Activated CD8-positive, alpha-beta memory T cell treated with anti-CD3 and anti-CD28 coated beads for 48 hours (primary cell): ENCODE measurements at regions not wholly inside any gene's neighbourhood (a gene's known extent, or its start where the extent isn't known, plus 50 kb on each side); places are given as distances from the start of the nearest gene placed in this dataset.

ENCODE experiments used
- DNase-seq, 3 experiments: peaks; one replicate each; pipeline ENCODE4 v3.0.0-alpha.2; 2020; ENCODE audit warnings: low read depth in 2 of 3, low spot score in 2 of 3

DNA sequence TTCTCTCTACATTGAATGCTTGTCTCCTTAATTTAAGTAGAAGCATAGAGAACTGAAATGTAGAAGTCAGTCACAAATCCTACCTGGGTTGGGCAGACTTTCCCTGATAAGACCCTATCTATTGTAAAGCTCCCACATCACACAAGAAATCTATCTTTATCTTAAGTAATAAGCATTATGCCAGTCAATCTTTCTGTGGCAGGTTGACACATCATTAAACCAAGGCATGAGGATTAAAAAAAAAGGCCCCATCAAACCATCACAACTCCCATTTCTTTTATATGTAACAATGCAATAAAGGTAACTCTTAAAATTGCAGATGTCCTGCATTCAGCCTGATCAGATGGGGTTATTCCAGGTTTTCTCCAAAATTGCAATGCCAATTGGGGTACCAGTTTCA lies 311.8 kb downstream of the TOX3 start:
- no peak for DNase-seq

DNA sequence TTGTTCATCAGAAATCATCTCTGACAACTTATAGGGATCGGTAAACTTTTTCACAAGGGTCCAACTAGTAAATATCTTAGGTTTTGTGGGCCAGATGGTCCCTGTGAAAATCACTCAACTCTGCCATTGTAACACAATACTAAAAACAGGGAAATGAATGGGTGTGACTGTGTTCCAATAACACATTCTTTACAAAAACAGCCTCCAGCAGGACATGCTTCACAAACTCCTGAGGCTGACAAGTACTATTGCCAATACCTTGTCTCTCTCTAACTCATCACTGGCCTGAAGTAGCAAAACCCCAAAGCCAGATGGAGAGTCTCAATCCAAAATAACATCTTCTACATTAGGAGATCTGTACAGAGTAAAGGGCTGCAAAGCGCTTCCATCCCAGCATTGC lies 312.3 kb downstream of the TOX3 start:
- no peak for DNase-seq

DNA sequence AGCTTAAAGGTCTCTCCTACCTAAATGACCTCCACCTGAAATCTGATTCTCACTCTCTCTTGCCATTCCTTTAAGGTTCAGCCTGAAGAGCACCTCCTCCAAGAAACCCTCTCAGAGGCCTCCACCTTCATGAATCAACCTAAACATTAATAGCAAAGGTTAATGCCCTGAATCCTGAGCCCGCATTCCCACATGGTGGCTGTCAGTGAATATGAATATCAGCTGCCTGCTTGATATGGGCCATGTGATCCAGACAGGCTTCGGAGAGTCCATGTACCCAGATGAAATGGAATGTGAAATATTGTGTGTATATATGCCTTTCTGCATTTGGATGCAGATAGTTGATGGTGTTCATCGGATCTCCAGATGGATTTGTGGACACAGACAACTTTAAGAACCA lies 317.5 kb downstream of the TOX3 start:
- DNase-seq, result no peak

DNA sequence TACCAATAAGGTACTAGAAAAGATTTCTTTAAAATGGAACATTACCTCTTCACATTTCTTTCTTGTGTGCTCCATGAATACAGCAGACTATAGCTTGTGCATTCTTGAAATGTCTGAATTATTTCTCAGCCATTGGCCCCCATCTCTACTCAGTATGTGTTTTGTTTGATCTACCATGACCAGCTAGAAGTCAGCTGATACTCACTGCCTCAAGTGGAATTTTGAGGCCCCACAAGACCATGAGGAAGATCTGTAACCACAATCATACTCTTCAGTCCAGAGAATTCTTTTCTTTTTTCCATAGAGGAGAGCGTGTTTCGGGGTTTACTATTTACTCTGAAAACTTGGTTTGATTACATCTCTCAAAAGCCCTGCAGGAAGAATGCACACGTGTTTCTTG lies 319.1 kb downstream of the TOX3 start:
- no peak for DNase-seq

DNA sequence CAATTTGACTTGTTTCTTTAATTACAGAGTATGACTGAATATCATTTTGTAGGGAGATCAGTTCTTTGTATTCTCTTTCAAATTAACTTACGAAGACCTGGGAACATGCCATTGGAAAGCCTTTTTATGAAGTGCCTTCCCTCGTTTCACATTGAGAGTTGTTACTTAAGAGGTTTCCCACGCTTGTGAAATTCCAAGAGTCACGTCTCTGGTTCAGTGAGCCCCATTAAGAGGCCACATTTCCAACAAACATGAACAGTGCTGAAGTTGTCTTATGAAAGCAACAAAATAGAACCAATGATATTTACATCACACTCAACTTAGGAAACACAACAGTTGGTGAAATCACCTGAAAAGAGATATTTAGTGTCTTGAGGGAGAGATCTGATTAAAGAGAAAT lies 334.1 kb downstream of the TOX3 start:
- DNase-seq, result no peak

DNA sequence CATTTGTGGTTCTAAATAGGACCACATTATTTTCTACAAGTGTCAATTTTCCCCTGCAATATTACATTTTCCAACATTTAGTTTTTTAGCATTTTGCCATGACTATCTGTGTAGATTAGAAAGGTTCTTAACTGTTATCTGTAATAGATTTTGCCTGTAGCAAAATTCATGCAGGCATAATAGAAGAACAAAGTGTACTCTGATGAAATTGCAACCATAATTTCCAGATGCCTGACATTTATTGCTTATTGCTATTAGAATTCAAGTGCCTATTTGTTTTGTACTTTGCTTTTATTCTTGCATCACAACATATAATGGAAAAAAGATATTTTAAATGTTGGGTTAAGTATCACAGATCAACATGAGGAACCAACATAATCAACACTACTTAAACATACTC lies 337.7 kb downstream of the TOX3 start:
- no peak for DNase-seq

DNA sequence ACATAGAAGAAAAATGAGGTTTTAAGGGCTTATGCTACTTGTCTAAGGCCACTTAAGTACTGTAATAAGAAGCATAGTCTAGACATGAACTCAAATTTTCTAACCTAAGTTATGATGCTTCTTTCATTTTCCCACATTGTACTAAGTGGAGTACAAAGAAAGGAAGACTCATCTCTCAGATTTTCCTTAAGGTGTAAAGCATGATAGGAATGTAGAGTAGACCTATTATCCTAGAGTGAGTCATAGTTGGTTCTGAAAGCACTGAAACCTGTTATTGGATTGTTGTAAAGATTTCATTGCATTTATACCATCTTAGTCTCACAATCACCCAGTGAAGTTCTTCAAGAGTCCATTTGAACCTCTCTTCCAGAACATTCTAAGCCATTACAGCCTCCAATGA lies 343.8 kb downstream of the TOX3 start:
- no peak for DNase-seq

DNA sequence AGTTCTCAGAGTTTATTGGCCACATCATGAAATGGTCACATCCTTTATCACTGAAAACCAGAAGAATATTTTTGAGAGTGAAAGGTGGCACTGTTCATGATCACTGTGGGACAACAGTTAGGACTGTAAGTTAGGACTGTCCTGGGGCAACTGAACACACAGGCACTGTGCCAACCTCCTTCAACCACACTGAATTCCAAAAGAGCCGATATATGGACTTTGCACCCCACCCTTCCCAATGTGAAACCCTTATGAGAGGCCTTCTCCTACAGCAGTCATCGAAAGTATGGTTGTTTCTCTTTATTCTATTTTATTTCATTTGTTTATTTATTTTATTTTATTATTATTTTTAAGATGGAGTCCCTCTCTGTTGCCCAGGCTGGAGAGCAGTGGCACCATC lies 353.5 kb downstream of the TOX3 start:
- DNase-seq, result no peak

DNA sequence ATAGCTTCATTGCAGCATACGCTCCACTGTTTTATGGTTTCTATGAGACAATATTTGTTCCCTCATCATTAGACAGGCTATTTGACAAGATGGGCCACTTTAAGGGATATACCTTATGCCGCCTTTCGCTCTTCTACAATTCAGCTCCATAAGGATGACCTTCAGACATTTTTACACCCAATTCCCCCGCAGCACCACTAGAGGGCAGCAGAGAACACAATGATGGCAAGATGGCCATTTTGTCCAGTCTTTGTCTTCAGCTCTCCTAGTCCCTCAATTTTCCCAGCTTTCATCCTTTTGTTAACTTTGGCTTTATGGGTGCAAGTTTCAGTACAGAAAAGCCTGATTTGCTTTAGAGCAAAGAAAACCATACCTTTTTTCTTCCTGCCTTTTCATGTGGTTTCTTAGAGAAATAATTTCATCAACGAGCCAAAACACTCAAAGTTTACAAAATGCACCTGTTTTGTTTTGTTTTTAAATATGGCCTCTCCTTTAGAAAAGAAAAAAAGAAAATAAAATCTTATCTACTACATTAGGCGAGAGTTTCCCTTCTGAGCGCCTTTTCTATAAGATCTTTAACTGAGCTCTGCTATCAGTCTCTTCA lies 355.3 kb downstream of the TOX3 start:
- peak; percentile 2 to 35 (median 11) for DNase-seq

DNA sequence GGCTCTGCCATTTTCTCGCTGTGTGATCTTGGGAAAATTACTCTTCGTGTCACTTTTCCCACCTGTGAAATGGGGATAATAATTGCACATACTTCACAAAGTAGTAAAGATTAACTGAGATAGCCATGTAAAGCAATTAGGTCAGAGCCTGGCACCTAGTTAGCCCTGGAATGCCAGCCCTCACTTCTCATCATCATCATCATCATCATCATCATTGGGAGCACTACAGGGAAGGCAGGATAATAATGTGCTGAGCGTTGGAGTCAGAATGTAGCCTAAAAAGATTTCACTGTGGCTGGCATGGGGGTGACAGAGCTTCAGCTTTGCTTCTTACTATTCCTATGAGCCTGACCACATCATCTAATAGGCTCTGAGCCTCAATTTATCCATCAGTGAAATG lies 362.6 kb downstream of the TOX3 start:
- no peak for DNase-seq

DNA sequence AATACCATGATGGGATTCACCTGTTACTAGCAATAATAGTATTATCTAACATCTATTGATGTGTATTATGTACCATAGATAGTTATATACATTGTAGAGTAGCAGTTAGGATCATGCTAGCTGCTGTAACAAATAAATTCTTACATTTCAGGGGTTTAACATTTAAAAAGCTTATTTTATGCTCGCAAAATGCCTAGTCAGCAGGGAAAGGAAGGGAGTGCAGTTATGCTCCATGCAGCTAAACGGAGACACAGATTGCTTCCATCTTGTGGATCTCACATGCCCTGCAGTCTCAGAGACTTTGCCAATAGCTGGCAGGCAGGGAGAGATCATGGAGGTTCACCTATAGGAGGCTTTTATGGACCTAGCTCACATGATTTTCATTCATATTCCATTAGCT lies 364.1 kb downstream of the TOX3 start:
- DNase-seq, result no peak

DNA sequence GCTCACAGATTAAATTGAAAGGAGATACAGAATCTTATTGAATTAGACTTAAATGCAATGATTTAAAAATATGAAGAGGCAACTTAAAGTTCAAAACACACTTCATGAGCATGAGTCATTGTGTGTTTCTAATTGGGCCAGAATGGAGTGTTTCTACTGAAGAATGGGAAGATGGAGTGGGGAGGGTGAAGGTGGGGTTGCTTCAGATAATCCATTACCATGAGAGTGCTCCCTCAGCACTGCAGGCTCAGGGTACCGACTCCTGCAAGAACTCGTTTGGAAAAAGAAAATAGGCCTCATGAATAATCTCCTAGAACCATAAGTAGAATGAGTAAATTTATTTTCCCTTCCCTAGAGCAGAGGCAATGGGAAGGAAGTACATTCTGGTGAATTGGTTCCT lies 372.8 kb downstream of the TOX3 start:
- DNase-seq, result no peak

DNA sequence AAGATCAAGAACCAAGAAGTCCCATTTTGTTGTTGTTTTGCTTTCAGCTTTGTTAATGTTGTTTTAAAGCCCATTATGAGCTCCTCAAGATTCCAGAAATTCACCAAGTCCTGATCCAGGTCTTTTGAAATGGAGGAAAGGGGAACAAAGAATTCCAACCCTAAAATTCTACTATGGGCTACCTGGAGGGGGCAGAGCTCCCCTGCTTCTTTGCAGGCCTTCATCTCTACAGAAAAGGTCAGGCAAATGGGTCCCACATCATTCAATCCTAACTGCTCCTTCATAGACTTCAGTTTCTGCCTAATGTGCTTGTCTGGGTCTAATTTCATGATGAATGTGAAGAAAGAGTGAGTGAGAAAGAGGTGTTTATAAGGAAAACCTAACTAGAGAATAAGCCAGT lies 375.5 kb downstream of the TOX3 start:
- no peak for DNase-seq

DNA sequence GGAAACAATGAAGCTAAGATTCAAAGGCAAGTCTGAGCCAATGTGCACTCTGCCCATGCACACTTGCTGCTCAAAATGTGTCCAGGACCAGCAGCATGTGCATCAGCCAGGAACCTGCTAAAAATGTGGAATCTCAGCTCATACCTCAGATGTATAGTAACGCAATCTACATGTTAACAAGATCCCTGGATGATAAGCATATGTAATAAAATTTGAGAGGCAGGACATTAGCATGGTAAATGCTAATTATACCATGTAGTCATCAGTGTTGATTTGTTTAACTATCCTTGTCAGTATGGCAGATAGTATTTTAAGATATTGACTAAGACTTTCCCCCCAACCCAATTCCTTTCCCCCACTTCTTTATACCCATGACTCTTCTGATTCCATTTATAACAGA lies 379.6 kb downstream of the TOX3 start:
- no peak for DNase-seq

DNA sequence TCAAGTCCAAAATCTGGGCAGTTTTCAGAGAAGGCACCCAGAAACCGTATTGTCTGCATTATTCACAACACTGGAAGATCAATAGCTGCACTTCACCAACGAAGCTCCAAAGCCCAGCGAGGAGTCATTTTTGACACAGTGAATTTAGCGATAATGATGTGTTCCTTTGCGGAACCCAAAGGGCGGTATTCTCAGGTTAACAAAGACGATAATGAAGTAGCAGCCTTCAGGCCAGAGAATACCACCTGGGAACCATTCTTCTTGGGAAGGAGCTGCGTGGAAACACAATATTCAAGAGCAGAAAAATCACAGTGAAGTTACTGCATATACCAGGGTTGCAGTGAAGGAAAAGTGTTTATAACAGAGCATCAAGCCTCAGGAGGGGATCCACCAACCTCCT lies 381.0 kb downstream of the TOX3 start:
- DNase-seq, result no peak

DNA sequence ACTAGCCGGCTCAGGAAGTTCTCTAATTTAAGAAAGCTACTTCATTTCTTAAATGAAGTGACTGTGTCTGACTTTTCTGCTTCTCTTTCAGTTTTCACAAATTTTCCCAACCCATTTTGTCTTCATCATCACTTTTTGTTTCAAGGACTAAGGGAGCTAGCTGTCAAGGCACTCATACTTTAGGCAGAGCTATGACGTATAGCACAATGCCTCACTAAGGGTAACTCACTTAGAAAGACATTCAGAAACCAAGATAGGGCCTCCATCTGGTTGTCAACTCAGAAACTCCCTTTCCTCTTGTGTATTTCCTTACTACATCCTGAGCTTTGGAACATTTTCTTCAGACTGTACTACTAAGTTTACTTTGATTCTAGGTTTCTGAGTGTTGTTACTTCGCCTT lies 397.9 kb downstream of the TOX3 start:
- no peak for DNase-seq

DNA sequence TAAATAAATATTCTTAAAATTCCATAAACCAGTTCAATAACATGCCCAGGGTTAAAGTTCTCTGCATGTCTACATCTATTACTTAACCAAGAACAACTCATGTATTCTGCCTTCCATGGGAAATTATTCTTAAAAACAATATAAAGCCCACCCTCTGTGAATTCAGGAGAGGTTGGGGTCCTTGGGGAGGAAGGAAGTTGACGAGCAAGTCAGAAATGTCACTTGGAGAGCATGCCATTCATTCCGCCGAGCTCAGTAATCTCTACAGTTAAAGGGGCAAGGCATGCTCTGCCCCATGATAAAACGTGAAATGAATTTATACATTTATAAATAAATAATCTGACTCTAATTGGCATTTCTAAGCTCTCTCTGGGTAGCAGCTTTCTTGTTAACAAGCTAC lies 405.1 kb downstream of the TOX3 start:
- DNase-seq, result no peak

DNA sequence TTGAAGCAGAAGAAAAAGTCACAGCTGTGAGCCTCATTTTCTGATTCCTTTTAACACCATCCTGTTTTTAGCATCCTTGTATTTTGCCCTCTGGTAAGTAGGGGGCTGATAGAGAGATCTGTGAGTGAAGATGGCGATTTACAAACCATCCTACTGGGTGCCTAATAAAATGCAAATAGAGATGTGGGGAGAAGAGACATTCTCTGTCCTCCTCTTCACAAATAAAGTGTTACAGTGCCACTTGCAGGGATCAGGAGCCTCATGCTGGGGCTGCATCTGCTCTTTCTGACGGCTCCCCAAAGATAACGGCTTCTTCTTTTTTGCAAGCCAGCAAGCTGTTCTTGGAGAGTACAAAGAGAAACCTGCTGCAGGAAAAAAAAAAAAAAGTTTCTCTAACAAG lies 418.6 kb downstream of the TOX3 start:
- no peak for DNase-seq

DNA sequence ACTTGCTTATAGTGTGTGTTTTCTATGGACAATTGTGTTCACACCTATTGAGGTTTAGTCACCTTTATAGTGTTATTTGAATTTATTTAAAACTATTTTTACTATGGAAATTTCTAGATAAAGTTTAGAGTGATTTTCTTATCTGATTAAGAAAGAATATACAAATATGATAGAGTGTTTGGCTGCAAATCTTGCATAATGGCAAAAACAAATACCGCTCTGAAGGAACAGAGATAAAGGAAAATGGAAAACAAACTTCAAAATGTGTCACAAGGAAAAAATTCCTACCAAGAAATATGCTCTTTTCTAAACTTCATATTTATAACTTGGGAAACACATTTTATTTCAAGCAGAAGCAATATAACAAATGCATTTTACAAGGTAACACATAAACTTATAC lies 423.1 kb downstream of the TOX3 start:
- DNase-seq, result no peak

DNA sequence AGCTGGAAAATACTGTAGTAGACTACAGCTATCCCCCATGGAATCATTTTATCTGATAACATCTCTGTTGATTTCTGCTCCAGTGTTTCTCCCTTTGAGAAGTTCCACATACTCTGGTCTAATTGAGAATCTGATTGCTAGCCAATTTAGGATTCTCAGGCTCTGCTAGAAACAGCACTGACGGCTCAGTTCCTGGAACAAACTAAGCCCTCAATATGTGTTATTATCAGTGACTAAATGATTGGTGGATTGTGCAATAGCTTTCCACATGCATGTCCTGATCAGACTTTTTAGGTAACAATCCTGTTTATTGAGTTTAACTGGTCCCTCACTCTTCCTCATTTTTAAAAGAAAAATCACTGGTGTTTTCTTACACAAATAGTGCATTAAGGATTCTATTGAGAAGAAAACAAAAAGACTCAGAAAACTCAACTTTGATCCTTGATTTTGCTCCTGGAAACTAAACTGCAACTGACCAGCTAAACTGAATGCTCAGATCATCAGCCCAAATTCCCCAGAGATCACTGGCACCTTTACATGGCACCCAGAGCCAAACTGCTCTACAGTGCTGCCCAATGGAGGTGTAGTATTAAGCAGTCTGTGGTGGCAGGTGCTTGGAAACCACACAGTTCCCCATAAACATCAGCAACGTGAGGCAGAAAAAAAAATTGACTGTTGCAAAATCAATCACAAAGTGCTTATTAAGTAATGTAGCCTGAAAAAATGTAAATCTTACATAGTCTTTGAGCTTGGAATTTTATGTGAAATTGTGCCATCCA lies 423.7 kb downstream of the TOX3 start:
- DNase-seq, result no peak

DNA sequence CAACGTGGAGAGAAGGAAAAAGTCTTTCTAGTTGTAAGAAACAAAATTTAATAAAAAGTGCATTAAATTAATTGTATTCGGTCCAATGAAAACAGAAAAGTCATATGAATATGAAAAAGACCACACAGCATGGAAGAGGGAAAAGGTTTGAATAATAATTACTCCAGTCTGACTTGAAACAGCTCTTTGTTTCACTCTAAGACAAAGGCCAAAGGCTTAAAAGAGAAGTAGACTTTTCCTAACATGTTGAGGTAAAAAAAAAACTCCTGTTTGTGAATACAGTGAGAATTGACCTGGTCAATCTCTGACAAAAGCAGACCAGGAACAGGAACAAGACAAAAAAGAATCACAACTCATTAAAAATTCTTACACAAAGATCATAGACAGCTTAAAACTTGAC lies 429.8 kb downstream of the TOX3 start:
- no peak for DNase-seq

DNA sequence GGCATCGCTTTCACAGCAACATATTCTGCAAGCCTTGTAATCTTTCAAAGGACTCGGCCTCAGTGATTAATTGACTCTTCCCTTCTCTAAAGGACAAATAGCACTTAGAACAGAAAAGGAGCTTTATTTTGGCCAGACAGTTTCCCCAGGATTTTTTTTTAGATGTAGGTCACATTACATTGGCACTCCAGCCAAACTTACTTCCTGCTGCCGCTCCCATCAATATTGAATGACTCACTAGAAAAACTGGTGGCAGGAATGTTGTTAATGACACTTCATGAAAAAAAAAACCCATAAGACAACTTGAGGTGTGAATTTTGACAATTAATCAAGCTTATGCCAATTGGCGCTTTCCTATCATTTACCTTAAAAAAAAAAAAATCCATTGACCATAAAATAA lies 432.6 kb downstream of the TOX3 start:
- DNase-seq, result no peak

DNA sequence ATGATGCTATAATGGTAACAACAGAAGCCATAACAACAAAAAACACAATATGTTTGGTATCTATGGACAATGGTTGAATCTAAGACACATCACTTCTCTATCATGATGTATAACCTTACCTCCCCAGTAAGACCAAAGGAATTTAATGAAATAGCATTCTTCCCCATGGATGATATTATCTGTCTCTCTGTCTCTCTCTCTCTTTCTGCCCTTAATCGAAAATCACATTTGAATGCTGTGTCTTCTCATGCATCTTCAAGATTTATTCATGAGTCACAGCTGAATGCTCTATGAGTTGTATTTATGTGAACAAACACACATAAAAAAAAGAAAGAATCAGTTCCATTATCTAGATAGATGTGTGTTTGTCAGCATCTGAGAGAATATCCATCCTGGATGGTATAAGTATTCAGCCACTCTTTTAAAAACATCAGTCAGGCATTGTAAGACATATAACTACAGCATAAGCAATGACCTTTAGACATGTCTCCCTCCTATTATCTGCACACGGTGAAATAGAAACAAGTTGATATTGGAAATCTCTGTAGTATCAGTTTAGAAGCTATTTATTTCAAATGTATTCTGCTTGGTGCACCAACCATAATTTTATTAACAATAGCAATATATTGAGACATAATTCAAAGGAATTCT lies 433.3 kb downstream of the TOX3 start:
- no peak for DNase-seq
